Renal cortical epithelial cell (primary cell): ENCODE measurements at regions not wholly inside any gene's neighbourhood (a gene's known extent, or its start where the extent isn't known, plus 50 kb on each side); places are given as distances from the start of the nearest gene placed in this dataset.
"Not testable (repeated sequence)": the region's sequence is repeated elsewhere in the genome, so short reads cannot be mapped to it uniquely, and the experiment has no call there.

Experiments
- DNase-seq: peaks from one replicate; pipeline ENCODE4 v3.0.0-alpha.2; 2011; ENCODE audit warnings: low read depth

- DNase-seq: not testable (repeated sequence)
These were observed 90.1 kb upstream of the GRIN2A start for GRCh38 chr16:10272250-10272854.

- not testable (repeated sequence) for DNase-seq
These were observed 93.2 kb upstream of the GRIN2A start for GRCh38 chr16:10275214-10275996.

- no peak for DNase-seq
These were observed 95.4 kb upstream of the GRIN2A start for GRCh38 chr16:10277597-10277996.

- DNase-seq: no peak
These were observed 98.3 kb upstream of the GRIN2A start for GRCh38 chr16:10280262-10281170.

- DNase-seq: no peak
These were observed 100.1 kb upstream of the GRIN2A start for GRCh38 chr16:10282367-10282766.

DNA sequence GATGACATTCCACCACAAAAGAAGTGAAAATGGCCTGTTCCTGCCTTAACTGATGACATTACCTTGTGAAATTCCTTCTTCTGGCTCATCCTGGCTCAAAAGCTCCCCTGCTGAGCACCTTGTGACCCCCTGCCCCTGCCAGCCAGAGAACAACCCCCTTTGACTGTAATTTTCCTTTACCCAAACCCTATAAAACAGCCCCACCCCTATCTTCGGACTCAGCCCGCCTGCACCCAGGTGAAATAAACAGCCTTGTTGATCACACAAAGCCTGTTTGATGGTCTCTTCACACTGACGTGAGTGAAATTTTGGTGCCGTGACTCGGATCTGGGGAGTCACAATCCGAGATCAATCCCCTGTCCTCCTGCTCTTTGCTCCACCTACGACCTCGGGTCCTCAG lies 101.0 kb upstream of the GRIN2A start:
- DNase-seq: not testable (repeated sequence)

- not testable (repeated sequence) for DNase-seq
These were observed 95.3 kb upstream of the ATF7IP2 start for GRCh38 chr16:10290467-10291105.

- DNase-seq: not testable (repeated sequence)
These were observed 93.7 kb upstream of the ATF7IP2 start for GRCh38 chr16:10292197-10292596.

GRCh38 chr16:10292976-10293375 lies 92.9 kb upstream of the ATF7IP2 start:
- DNase-seq: not testable (repeated sequence)

GRCh38 chr16:10294153-10294552 lies 91.7 kb upstream of the ATF7IP2 start:
- DNase-seq: not testable (repeated sequence)

- no peak for DNase-seq
These were observed 88.9 kb upstream of the ATF7IP2 start for GRCh38 chr16:10296956-10297340.

GRCh38 chr16:10297341-10298006 lies 88.4 kb upstream of the ATF7IP2 start:
- DNase-seq: no peak

GRCh38 chr16:10300905-10301304 lies 85.0 kb upstream of the ATF7IP2 start:
- no peak for DNase-seq

DNA sequence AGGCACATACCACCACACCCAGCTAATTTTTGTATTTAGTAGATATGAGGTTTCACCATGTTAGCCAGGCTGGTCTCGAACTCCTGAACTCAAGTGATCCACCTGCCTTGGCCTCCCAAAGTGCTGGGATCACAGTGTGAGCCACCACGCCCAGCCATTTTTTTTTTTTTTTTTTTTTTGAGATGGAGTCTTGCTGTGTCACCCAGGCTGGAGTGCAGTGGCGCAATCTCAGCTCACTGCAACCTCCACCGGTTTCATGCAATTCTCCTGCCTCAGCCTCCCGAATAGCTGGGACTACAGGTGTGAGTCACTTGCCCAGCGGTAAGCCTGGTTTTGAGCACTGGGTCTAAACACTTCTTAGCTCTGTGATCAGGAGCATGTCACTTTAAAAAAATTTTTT lies 84.3 kb upstream of the ATF7IP2 start:
- not testable (repeated sequence) for DNase-seq

- no peak for DNase-seq
These were observed 79.9 kb upstream of the ATF7IP2 start for GRCh38 chr16:10305912-10306311.

- DNase-seq: no peak
These were observed 77.3 kb upstream of the ATF7IP2 start for GRCh38 chr16:10308305-10309193.

DNA sequence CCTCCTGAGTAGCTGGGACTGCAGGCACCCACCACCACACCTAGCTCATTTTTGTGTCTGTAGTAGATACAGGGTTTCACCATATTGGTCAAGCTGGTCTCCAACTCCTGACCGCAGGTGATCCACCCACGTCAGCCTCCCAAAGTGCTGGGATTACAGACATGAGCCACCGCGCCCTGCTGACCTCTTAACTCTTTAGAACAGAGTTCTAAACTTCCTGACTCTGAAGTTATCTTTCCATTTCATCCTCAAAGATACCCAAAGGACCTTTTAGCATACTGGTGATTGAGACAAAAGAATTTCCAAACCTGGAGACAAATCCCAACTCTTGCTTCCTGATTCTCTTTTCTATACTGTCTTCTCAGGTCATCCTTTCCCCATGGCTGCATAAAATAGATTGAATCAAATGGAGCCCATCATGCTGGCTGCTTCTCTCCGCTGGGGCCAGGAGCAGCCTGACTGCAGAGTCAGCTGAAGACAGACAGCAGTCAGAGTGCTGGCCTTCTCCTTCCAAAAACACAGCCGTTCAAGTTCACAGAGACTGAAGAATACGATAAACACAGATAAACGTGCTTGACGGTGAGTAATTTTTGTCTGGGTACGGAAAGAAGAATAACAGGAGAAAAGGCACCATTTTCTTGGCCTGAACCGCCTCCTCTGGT lies 76.5 kb upstream of the ATF7IP2 start:
- DNase-seq: no peak

DNA sequence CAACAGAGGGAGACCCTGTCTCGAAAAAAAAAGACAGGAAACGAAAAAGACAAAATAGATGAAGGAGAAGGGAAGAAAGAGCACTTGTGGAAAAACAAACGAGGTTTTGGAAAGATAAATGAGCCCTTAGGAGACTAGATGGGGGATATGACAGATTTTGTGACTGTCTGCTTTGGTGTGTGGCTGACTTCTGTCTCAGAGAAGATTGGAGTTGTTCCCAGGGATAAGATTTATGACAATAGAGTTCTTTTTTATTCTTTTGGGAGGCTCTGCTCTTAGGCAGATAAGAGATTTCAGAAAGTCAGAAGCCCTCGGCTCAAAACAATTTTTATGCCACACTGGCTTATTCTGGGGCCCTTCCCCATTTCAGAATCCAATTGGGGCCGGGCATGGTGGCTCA lies 73.9 kb upstream of the ATF7IP2 start:
- no peak for DNase-seq

DNA sequence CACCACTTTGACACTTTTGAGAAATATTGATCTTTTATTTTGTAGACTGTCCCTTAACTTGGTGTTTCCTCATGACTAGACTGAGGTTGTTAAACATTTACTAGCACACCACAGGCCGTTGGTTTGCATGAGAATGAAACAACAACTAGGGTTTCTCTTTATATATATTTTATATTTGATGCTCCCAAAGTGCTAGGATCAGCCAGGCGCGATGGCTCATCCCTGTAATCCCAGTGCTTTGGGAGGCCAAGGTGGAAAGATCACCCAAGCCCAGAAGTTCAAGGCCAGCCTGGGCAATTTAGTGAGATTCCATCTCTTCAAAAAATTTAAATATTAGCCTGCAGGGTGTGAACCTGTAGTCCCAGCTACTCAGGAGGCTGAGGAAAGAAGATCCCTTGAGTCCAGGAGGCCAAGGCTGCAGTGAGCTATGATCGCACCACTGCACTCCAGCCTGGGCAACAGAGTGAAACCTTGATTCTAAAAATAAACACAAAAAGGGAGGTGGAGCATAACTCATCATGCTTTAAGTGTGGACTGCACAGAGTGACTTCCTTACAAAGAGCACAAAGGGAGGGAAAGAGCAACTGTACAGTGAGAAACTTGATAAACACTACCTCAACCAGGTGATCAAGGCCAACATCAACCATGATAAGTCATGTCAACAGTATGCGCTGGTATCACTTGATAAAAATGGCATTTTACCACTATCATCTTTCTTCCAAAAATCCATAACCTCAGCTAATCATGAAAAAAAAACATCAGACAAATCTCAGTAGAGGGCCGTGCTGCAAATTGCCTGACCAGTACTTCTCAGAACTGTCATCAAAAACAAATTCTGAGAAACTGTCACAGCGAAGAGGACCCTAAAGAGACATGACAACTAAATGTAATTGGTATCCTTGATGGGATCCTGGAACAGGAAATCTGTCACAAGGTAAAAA lies 72.8 kb upstream of the ATF7IP2 start:
- peak; percentile 62 for DNase-seq
